GM23338 (cell line): ENCODE measurements at regions not wholly inside any gene's neighbourhood (a gene's known extent, or its start where the extent isn't known, plus 50 kb on each side); places are given as distances from the start of the nearest gene placed in this dataset.

Experiments used
- ATAC-seq: fragments of 200-7000 bp; cut with Tn5 transposase; 3 replicates; pipeline ENCODE4 v1.9.1; 2020
- DNase-seq: peaks from one replicate; pipeline ENCODE4 v3.0.0-alpha.2; 2015; ENCODE audit warnings: low spot score
- H2AFZ ChIP-seq: fragments of 200-600 bp; sonication (generic); 2 replicates; pipeline ENCODE4 v1.8.0; 2016; ENCODE audit warnings: antibody characterized with exemption, mild to moderate bottlenecking, moderate library complexity
- H3F3A ChIP-seq: fragments of 200-600 bp; sonication (generic); replicated peaks from 2 replicates; pipeline ENCODE4 v1.8.0; 2017; ENCODE audit warnings: antibody characterized with exemption, mixed run types, low read depth
- H3K27ac ChIP-seq: fragments of 200-600 bp; sonication (generic); 2 replicates; pipeline ENCODE4 v1.6.1; 2016; ENCODE audit warnings: low read depth
- H3K27me3 ChIP-seq: fragments of 200-600 bp; sonication (generic); 2 replicates; pipeline ENCODE4 v1.8.0; 2016; ENCODE audit warnings: mild to moderate bottlenecking, mixed run types, moderate library complexity; ENCODE audit not compliant: insufficient read depth
- H3K36me3 ChIP-seq: fragments of 200-600 bp; sonication (generic); 2 replicates; pipeline ENCODE4 v1.8.0; 2016; ENCODE audit warnings: mild to moderate bottlenecking; ENCODE audit not compliant: insufficient read depth
- H3K4me1 ChIP-seq: fragments of 200-600 bp; sonication (generic); 2 replicates; pipeline ENCODE4 v1.8.0; 2016; ENCODE audit warnings: mild to moderate bottlenecking, moderate library complexity; ENCODE audit not compliant: insufficient read depth
- H3K4me2 ChIP-seq: fragments of 200-600 bp; sonication (generic); 2 replicates; pipeline ENCODE4 v1.7.1; 2017; ENCODE audit warnings: mixed run types
- H3K4me3 ChIP-seq: fragments of 200-600 bp; sonication (generic); 2 replicates; pipeline ENCODE4 v1.6.1; 2016; ENCODE audit warnings: mixed run types
- H3K79me2 ChIP-seq: fragments of 200-600 bp; sonication (generic); replicated peaks from 2 replicates; pipeline ENCODE4 v1.8.0; 2017; ENCODE audit warnings: mild to moderate bottlenecking; ENCODE audit not compliant: insufficient read depth
- H3K9me2 ChIP-seq: fragments of 200-600 bp; sonication (generic); 2 replicates; pipeline ENCODE4 v1.8.0; 2017; ENCODE audit not compliant: insufficient read depth
- H4K20me1 ChIP-seq: fragments of 200-600 bp; sonication (generic); replicated peaks from 2 replicates; pipeline ENCODE4 v1.8.0; 2017; ENCODE audit warnings: mild to moderate bottlenecking; ENCODE audit not compliant: insufficient read depth
- H3K27ac Mint-ChIP-seq: 2 replicates; pipeline ENCODE4 v1.8.0; 2020; ENCODE audit warnings: inconsistent platforms, mild to moderate bottlenecking, moderate library complexity, mixed read lengths
- H3K27me3 Mint-ChIP-seq: 3 replicates; pipeline ENCODE4 v1.8.0; 2022; ENCODE audit warnings: low read depth, mild to moderate bottlenecking, moderate library complexity, mixed read lengths, inconsistent platforms; ENCODE audit not compliant: insufficient read depth, poor library complexity
- H3K36me3 Mint-ChIP-seq: 3 replicates; pipeline ENCODE4 v1.8.0; 2021; ENCODE audit warnings: low read depth, mild to moderate bottlenecking, inconsistent platforms, moderate library complexity, mixed read lengths
- H3K4me1 Mint-ChIP-seq: 3 replicates; pipeline ENCODE4 v1.8.0; 2020; ENCODE audit warnings: mild to moderate bottlenecking, inconsistent platforms, mixed read lengths
- H3K4me3 Mint-ChIP-seq: 3 replicates; pipeline ENCODE4 v1.8.0; 2021; ENCODE audit warnings: moderate library complexity, mild to moderate bottlenecking, inconsistent platforms, mixed read lengths
- H3K9me3 Mint-ChIP-seq: 3 replicates; pipeline ENCODE4 v1.8.0; 2020; ENCODE audit warnings: moderate library complexity, mild to moderate bottlenecking, inconsistent platforms, mixed read lengths
- CREB1 ChIP-seq: fragments of 250-450 bp; sonication (Bioruptor Pico); IDR thresholded peaks from 2 replicates; pipeline ENCODE4 v1.5.0; 2020; ENCODE audit warnings: low read depth, mild to moderate bottlenecking, moderate library complexity
- EZH2 ChIP-seq: fragments of 200-600 bp; sonication (generic); IDR thresholded peaks from one replicate; pipeline ENCODE4 v1.8.0; 2017; ENCODE audit warnings: antibody characterized with exemption, mild to moderate bottlenecking, low read depth; ENCODE audit not compliant: unreplicated experiment
- EZH2phosphoT487 ChIP-seq: fragments of 200-600 bp; sonication (generic); IDR thresholded peaks from one replicate; pipeline ENCODE4 v1.8.1; 2018; ENCODE audit warnings: antibody characterized with exemption; ENCODE audit not compliant: unreplicated experiment
- JUNB ChIP-seq: IDR thresholded peaks from one replicate; pipeline ENCODE4 v1.6.1; 2016; ENCODE audit warnings: antibody characterized with exemption; ENCODE audit not compliant: unreplicated experiment
- NANOG ChIP-seq: IDR thresholded peaks from 2 replicates; pipeline ENCODE4 v1.6.1; 2016; ENCODE audit warnings: antibody characterized with exemption, borderline replicate concordance
- POLR2AphosphoS5 ChIP-seq: IDR thresholded peaks from 2 replicates; pipeline ENCODE4 v1.6.1; 2016; ENCODE audit warnings: antibody characterized with exemption, low read depth
- REST ChIP-seq: IDR thresholded peaks from one replicate; pipeline ENCODE4 v1.6.1; 2018; ENCODE audit warnings: antibody characterized with exemption; ENCODE audit not compliant: unreplicated experiment
- STAT1 ChIP-seq: IDR thresholded peaks from one replicate; pipeline ENCODE4 v1.6.1; 2016; ENCODE audit warnings: antibody characterized with exemption; ENCODE audit not compliant: unreplicated experiment
- ZNF114 ChIP-seq: fragments of 250-450 bp; sonication (Bioruptor Pico); IDR thresholded peaks from 2 replicates; pipeline ENCODE4 v1.5.0; 2020; ENCODE audit warnings: mild to moderate bottlenecking, moderate library complexity
- ZNF331 ChIP-seq: fragments of 250-450 bp; sonication (Bioruptor Pico); IDR thresholded peaks from 2 replicates; pipeline ENCODE4 v1.5.0; 2020; ENCODE audit warnings: low read depth, mild to moderate bottlenecking, moderate library complexity
- ZNF462 ChIP-seq: fragments of 250-450 bp; sonication (Bioruptor Pico); IDR thresholded peaks from 2 replicates; pipeline ENCODE4 v1.5.0; 2020; ENCODE audit warnings: mild to moderate bottlenecking, moderate library complexity
- TF ChIP-seq, protein P1 (sequence below), 2 experiments: fragments of 200-600 bp in 1 of 2; sonication (generic) in 1 of 2; conservative IDR thresholded peaks; 2 replicates each; pipeline versions ENCODE4 v1.5.1 to v1.6.1; 2016 to 2017; ENCODE audit warnings: antibody characterized with exemption in 2 of 2, low read depth in 2 of 2, mild to moderate bottlenecking in 2 of 2, moderate library complexity in 1 of 2
- TF ChIP-seq, protein P2 (sequence below): IDR thresholded peaks from 2 replicates; pipeline ENCODE4 v1.6.1; 2016; ENCODE audit warnings: antibody characterized with exemption

DNA sequence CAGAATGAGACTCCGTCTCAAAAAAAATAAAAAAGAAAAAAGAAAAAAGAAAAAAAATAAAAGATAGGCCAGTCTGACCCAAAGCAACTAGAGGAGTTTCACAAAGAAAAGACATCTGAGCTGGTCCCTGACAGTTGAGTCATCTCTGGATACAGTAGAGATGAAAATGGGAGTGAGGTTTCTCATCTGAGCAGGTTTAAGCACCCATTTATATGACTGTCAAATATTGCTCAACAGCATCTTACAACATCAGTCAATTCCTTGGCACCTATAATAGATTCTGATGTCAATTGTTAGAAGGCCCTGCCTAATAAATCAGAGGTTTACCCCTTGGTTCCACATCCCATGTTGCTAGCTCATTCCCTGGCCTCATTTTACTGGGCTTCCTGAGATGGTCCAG, 490.5 kb downstream of the MAGEE1 start:
- H3K27me3 ChIP-seq: no peaks in the 10 kb centered on the region
- H3K79me2 ChIP-seq: no peaks in the 10 kb centered on the region
- no peak overlapping the region for H3K4me3 ChIP-seq
- no peak for TF ChIP-seq NANOG
- TF ChIP-seq EZH2: no peak
- TF ChIP-seq REST: no peak
- no peak for TF ChIP-seq POLR2AphosphoS5
- no peak for TF ChIP-seq CREB1 (CRISPR knock-in tag)
- TF ChIP-seq STAT1: no peak
- no peak for TF ChIP-seq ZNF114 (CRISPR knock-in tag)
- TF ChIP-seq JUNB: no peak
- TF ChIP-seq, protein P1, sequence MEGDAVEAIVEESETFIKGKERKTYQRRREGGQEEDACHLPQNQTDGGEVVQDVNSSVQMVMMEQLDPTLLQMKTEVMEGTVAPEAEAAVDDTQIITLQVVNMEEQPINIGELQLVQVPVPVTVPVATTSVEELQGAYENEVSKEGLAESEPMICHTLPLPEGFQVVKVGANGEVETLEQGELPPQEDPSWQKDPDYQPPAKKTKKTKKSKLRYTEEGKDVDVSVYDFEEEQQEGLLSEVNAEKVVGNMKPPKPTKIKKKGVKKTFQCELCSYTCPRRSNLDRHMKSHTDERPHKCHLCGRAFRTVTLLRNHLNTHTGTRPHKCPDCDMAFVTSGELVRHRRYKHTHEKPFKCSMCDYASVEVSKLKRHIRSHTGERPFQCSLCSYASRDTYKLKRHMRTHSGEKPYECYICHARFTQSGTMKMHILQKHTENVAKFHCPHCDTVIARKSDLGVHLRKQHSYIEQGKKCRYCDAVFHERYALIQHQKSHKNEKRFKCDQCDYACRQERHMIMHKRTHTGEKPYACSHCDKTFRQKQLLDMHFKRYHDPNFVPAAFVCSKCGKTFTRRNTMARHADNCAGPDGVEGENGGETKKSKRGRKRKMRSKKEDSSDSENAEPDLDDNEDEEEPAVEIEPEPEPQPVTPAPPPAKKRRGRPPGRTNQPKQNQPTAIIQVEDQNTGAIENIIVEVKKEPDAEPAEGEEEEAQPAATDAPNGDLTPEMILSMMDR (conservative IDR thresholded peaks at IDR 0.05; ENCODE audit: low read depth in 2 of 2): no peak
- no peak for TF ChIP-seq ZNF331
- no peak for TF ChIP-seq EZH2phosphoT487
- no peak for TF ChIP-seq ZNF462 (CRISPR knock-in tag)
- TF ChIP-seq, protein P2, sequence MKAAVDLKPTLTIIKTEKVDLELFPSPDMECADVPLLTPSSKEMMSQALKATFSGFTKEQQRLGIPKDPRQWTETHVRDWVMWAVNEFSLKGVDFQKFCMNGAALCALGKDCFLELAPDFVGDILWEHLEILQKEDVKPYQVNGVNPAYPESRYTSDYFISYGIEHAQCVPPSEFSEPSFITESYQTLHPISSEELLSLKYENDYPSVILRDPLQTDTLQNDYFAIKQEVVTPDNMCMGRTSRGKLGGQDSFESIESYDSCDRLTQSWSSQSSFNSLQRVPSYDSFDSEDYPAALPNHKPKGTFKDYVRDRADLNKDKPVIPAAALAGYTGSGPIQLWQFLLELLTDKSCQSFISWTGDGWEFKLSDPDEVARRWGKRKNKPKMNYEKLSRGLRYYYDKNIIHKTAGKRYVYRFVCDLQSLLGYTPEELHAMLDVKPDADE: no peak
- Mint-ChIP-seq H3K27me3 (no peaks in the 10 kb centered on the region), H3K36me3 (no peaks in the 10 kb centered on the region), H3K9me3 (peaks cover 26% of the 10 kb centered on the region; the same call in 2 of the 3 replicates), H3K27ac (no peak overlapping the region), H3K4me1 (no peaks in the 10 kb centered on the region), H3K4me3 (no peak overlapping the region)
- no peak overlapping the region for H3K27ac ChIP-seq
- H3K4me2 ChIP-seq: no peak overlapping the region
- no peaks in the 10 kb centered on the region for H4K20me1 ChIP-seq
- H2AFZ ChIP-seq: no peak overlapping the region
- DNase-seq (no peak), ATAC-seq (no peak)
- H3F3A ChIP-seq: no peaks in the 10 kb centered on the region
- H3K4me1 ChIP-seq: no peaks in the 10 kb centered on the region
- H3K9me2 ChIP-seq: no peaks in the 10 kb centered on the region
- no peaks in the 10 kb centered on the region for H3K36me3 ChIP-seq
